GM21447 (cell line): ENCODE measurements at regions not wholly inside any gene's neighbourhood (a gene's known extent, or its start where the extent isn't known, plus 50 kb on each side); places are given as distances from the start of the nearest gene placed in this dataset.

Experiments used
- ATAC-seq: cut with Tn5 transposase; IDR thresholded peaks from one replicate; pipeline ENCODE4 v1.9.1; 2021; ENCODE audit not compliant: unreplicated experiment

GRCh38 chr6:125489579-125490285 is 188.0 kb upstream of the HDDC2 start:
- ATAC-seq: no peak

- ATAC-seq: no peak
These were observed 190.3 kb upstream of the HDDC2 start for GRCh38 chr6:125491860-125492618.

GRCh38 chr6:125498606-125499005 is 196.8 kb upstream of the HDDC2 start:
- no peak for ATAC-seq

GRCh38 chr6:125499535-125499934 is 197.8 kb upstream of the HDDC2 start:
- ATAC-seq: no peak

- no peak for ATAC-seq
These were observed 201.4 kb upstream of the HDDC2 start for GRCh38 chr6:125503181-125503580.

- no peak for ATAC-seq
These were observed 206.4 kb upstream of the HDDC2 start for GRCh38 chr6:125507987-125508655.

GRCh38 chr6:125508793-125509192 is 207.0 kb upstream of the HDDC2 start:
- ATAC-seq: no peak

GRCh38 chr6:125509477-125509876 is 207.7 kb upstream of the HDDC2 start:
- ATAC-seq: no peak

GRCh38 chr6:125510405-125510804 is 208.6 kb upstream of the HDDC2 start:
- no peak for ATAC-seq

- ATAC-seq: no peak
These were observed 210.1 kb upstream of the HDDC2 start for GRCh38 chr6:125511809-125512396.

GRCh38 chr6:125512621-125513020 is 210.9 kb upstream of the HDDC2 start:
- ATAC-seq: peak; percentile 73

GRCh38 chr6:125513978-125514377 is 212.2 kb upstream of the HDDC2 start:
- ATAC-seq: no peak

GRCh38 chr6:125516644-125517043 is 214.9 kb upstream of the HDDC2 start:
- ATAC-seq: no peak

GRCh38 chr6:125519367-125519766 is 217.6 kb upstream of the HDDC2 start:
- no peak for ATAC-seq

GRCh38 chr6:125524356-125524755 is 222.6 kb upstream of the HDDC2 start:
- ATAC-seq: no peak

GRCh38 chr6:125526007-125526720 is 223.3 kb upstream of the HEY2 start:
- no peak for ATAC-seq

GRCh38 chr6:125528621-125529041 is 220.8 kb upstream of the HEY2 start:
- ATAC-seq: no peak

- ATAC-seq: no peak
These were observed 220.4 kb upstream of the HEY2 start for GRCh38 chr6:125529061-125529460.

GRCh38 chr6:125533710-125534397 is 215.6 kb upstream of the HEY2 start:
- ATAC-seq: no peak
